Esophagus squamous epithelium (tissue), 5 donors: ENCODE measurements at regions not wholly inside any gene's neighbourhood (a gene's known extent, or its start where the extent isn't known, plus 50 kb on each side); places are given as distances from the start of the nearest gene placed in this dataset.

Experiments used
- DNase-seq: peaks from one replicate; lab custom pipeline; 2025; lab: John Stamatoyannopoulos, UW
- H3K27ac ChIP-seq, 4 donors: fragments of 200-600 bp; sonication (generic); one replicate each; pipeline ENCODE4 v1.5.1; 2016 to 2019; ENCODE audit warnings: mild to moderate bottlenecking in 1 of 4
- H3K27me3 ChIP-seq, 4 donors: fragments of 200-600 bp; sonication (generic); 1 replicate in 3 of 4; 2 replicates in 1 of 4; pipeline versions ENCODE4 v1.5.1 to v1.6.0; 2017 to 2021; ENCODE audit warnings: antibody characterized with exemption in 1 of 4
- H3K36me3 ChIP-seq, 3 donors: fragments of 200-600 bp; sonication (generic); one replicate each; pipeline ENCODE4 v1.5.1; 2016 to 2019
- H3K4me1 ChIP-seq, 3 donors: fragments of 200-600 bp; sonication (generic); one replicate each; pipeline ENCODE4 v1.5.1; 2017 to 2019
- H3K4me3 ChIP-seq, 4 donors: fragments of 200-600 bp; sonication (generic); 1 replicate in 3 of 4; 2 replicates in 1 of 4; pipeline ENCODE4 v1.5.1; 2016 to 2019; ENCODE audit warnings: mild to moderate bottlenecking in 2 of 4, moderate library complexity in 1 of 4
- H3K9me3 ChIP-seq, 3 donors: fragments of 200-600 bp; sonication (generic); one replicate each; pipeline ENCODE4 v1.5.1; 2016 to 2019
- CTCF ChIP-seq, 6 experiments: fragments of 450-650 bp in 4 of 6; fragments of 200-600 bp in 2 of 6; sonication (generic) in 2 of 6; IDR thresholded peaks; one replicate each; pipeline ENCODE4 v1.5.1; 2016 to 2019; ENCODE audit warnings: antibody characterized with exemption in 6 of 6, mild to moderate bottlenecking in 4 of 6, moderate library complexity in 4 of 6
- POLR2A ChIP-seq, 4 donors: fragments of 450-650 bp; IDR thresholded peaks; one replicate each; pipeline ENCODE4 v1.6.1; 2017; ENCODE audit warnings: antibody characterized with exemption in 4 of 4, mild to moderate bottlenecking in 4 of 4, moderate library complexity in 3 of 4
- WGBS, 2 donors: methylation state at CpG; one replicate each; pipeline ENCODE4 v1.1.5; 2018; 5-methylcytosine and 5-hydroxymethylcytosine counted together
- intact Hi-C: fragments of 100-400 bp; cut with DNase I; formaldehyde crosslinking; loops from one replicate; pipeline ENCODE4 v1.15.0; 2022
- donor health status: DM: yes; HTN: yes; CAD: no.

GRCh38 chr7:12067156-12067831 lies 143.8 kb upstream of the TMEM106B start:
- no peak overlapping the region for H3K4me3 ChIP-seq
- no peak for DNase-seq
- WGBS, 2 donors, result 70 to 76% methylated on average over 7 to 8 of the region's 13 CpGs

GRCh38 chr7:12069757-12070156 lies 141.3 kb upstream of the TMEM106B start:
- intact Hi-C loops, result no loop called here
- Histone ChIP-seq H3K27me3 (no peaks in the 10 kb centered on the region), H3K4me1 (no peaks in the 10 kb centered on the region), H3K9me3 (peaks cover 0 to 7% (median 3%) of the 10 kb centered on the region in 3 donors), H3K27ac (no peak overlapping the region), H3K36me3 (no peaks in the 10 kb centered on the region), H3K4me3 (no peak overlapping the region)
- WGBS, 2 donors, result 31 to 77% methylated on average over 1 of the region's 1 CpG
- no peak for DNase-seq
- TF ChIP-seq CTCF (IDR thresholded peaks at IDR 0.05) (no peak), POLR2A (IDR thresholded peaks at IDR 0.05) (no peak)

More at GRCh38 chr7:12067156-12067831, 143.8 kb upstream of the TMEM106B start:
- Histone ChIP-seq H3K4me1 (no peaks in the 10 kb centered on the region), H3K27me3 (no peaks in the 10 kb centered on the region), H3K9me3 (no peaks in the 10 kb centered on the region), H3K27ac (no peak overlapping the region), H3K36me3 (no peaks in the 10 kb centered on the region)
- TF ChIP-seq POLR2A (IDR thresholded peaks at IDR 0.05) (no peak), CTCF (IDR thresholded peaks at IDR 0.05) (peak; percentile 18 to 67 (median 49))
- intact Hi-C loops, result no loop called here

- intact Hi-C loops, result no loop called here
- DNase-seq, result no peak
- 30 to 53% methylated on average over 1 of the region's 1 CpG for WGBS, 2 donors
- Histone ChIP-seq H3K9me3 (peaks cover 0 to 19% (median 13%) of the 10 kb centered on the region in 3 donors), H3K4me3 (no peak overlapping the region), H3K27me3 (no peaks in the 10 kb centered on the region), H3K27ac (no peak overlapping the region), H3K36me3 (no peaks in the 10 kb centered on the region), H3K4me1 (no peaks in the 10 kb centered on the region)
- TF ChIP-seq CTCF (IDR thresholded peaks at IDR 0.05) (no peak), POLR2A (IDR thresholded peaks at IDR 0.05) (no peak)
These were observed 136.2 kb upstream of the TMEM106B start for GRCh38 chr7:12074889-12075288.

- TF ChIP-seq POLR2A (IDR thresholded peaks at IDR 0.05) (no peak), CTCF (IDR thresholded peaks at IDR 0.05) (no peak)
- 49 to 58% methylated on average over 3 of the region's 3 CpGs for WGBS, 2 donors
- H3K27me3 ChIP-seq, result no peaks in the 10 kb centered on the region
These were observed 131.1 kb upstream of the TMEM106B start for GRCh38 chr7:12080006-12080405.

GRCh38 chr7:12085516-12085915 lies 125.6 kb upstream of the TMEM106B start:
- no peak for DNase-seq
- 17 to 24% methylated on average over 1 of the region's 1 CpG for WGBS, 2 donors
- intact Hi-C loops, result no loop called here
- TF ChIP-seq CTCF (IDR thresholded peaks at IDR 0.05) (no peak), POLR2A (IDR thresholded peaks at IDR 0.05) (no peak)
- H3K27me3 ChIP-seq, result no peaks in the 10 kb centered on the region
- no peaks in the 10 kb centered on the region for H3K4me1 ChIP-seq
- no peak overlapping the region for H3K27ac ChIP-seq
- no peaks in the 10 kb centered on the region for H3K9me3 ChIP-seq
- H3K4me3 ChIP-seq, result no peak overlapping the region
- no peaks in the 10 kb centered on the region for H3K36me3 ChIP-seq

More at GRCh38 chr7:12080006-12080405, 131.1 kb upstream of the TMEM106B start:
- intact Hi-C loops, result no loop called here
- Histone ChIP-seq H3K9me3 (peaks cover 0 to 10% (median 7%) of the 10 kb centered on the region in 3 donors), H3K4me3 (no peak overlapping the region), H3K36me3 (no peaks in the 10 kb centered on the region), H3K4me1 (no peaks in the 10 kb centered on the region), H3K27ac (no peak overlapping the region)
- DNase-seq, result no peak
